HG03432 (cell line): ENCODE measurements at regions not wholly inside any gene's neighbourhood (a gene's known extent, or its start where the extent isn't known, plus 50 kb on each side); places are given as distances from the start of the nearest gene placed in this dataset.
"Not testable (repeated sequence)": the region's sequence is repeated elsewhere in the genome, so short reads cannot be mapped to it uniquely, and the experiment has no call there.

ENCODE experiments used
- ATAC-seq: cut with Tn5 transposase; IDR thresholded peaks from one replicate; pipeline ENCODE4 v1.9.1; 2021; ENCODE audit warnings: mild to moderate bottlenecking, moderate library complexity; ENCODE audit not compliant: unreplicated experiment

GRCh38 chr2:58319481-58319880, 78.4 kb upstream of the FANCL start:
- no peak for ATAC-seq

DNA sequence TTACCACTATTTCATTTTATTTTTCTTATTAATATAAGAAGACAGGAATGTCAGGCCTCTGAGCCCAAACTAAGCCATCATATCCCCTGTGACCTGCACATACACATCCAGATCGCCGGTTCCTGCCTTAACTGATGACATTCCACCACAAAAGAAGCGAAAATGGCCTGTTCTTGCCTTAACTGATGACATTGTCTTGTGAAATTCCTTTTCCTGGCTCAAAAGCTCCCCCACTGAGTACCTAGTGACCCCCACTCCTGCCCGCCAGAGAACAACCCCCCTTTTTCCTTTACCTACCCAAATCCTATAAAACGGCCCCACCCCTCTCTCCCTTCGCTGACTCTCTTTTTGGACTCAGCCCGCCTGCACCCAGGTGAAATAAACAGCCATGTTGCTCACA, 77.8 kb upstream of the FANCL start:
- ATAC-seq: not testable (repeated sequence)

DNA sequence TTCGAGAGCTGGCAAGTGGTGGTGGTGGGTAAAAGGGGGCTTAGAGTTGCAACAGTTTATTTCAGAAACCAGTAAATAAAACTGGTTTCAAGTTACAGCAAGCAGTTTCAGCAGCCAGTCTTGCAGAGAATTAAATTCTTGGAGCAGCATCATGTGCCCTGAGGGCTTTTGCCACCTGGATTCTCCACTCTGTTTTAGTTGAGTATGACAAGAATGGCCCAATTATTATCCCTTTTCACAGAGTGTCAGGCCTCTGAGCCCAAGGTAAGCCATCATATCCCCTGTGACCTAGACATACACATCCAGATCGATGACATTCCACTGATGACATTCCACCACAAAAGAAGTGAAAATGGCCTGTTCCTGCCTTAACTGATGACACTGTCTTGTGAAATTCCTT, 72.8 kb upstream of the FANCL start:
- no peak for ATAC-seq

- ATAC-seq: no peak
These were observed 67.3 kb upstream of the FANCL start for GRCh38 chr2:58308435-58308834.

DNA sequence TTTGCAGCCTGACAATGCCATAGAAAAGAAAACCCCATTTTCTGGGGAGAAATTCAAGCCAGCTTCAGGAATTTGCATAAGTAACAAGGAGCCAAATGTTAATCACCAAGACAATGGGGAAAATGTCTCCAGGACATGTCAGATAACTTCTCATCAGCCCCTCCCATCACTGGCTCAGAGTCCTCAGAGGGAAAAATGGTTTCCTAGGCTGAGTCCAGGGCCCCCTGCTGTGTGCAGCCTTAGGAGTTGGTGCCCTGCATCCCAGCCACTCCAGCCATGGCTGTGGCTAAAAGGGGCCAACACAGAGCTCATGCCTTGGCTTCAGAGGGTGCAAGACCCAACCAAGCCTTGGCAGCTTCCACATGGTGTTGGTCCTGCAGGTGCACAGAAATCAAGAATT, 63.7 kb upstream of the FANCL start:
- no peak for ATAC-seq

- ATAC-seq: no peak
These were observed 58.0 kb upstream of the FANCL start for GRCh38 chr2:58299123-58299522.

GRCh38 chr2:58293056-58293455, 51.9 kb upstream of the FANCL start:
- ATAC-seq: no peak

DNA sequence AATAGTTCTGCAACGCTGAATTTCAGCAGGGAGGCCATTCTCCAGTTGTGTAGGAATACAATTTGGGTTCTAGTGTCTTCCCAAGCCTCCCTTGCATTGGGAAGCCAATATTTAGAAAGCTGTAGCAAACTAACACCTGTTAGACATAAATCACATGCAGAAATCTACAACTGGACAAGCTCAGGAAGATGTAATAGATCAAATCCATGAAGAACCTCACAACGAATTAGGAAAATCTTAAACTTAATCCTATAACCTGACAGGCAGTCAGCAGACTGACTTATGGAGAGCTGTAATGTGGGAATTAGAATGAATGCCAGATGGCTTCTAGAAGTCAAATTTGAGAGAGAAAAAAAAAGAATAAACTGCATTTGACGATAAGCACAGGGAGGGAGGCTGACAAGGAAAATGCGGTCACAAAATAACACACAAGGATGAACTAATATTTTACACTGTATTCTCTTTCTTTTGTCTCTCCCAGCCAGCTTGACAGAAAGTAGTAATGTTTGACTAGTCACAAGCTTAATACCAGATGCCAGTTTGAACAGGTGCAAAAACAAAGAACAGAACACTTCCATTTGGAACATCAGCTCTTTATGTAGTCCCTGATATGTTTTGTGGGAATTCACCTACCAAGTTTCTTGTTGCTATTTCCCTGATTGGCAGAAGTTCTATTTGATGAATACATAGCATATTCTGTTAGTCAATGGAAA, 50.8 kb upstream of the FANCL start:
- ATAC-seq: no peak
